Thyroid gland (tissue), 4 donors: ENCODE measurements at regions not wholly inside any gene's neighbourhood (a gene's known extent, or its start where the extent isn't known, plus 50 kb on each side); places are given as distances from the start of the nearest gene placed in this dataset.

Experiments
- CTCF ChIP-seq, 6 experiments: fragments of 200-600 bp in 3 of 6; fragments of 450-650 bp in 3 of 6; sonication (generic) in 3 of 6; IDR thresholded peaks; one replicate each; pipeline ENCODE4 v1.5.1; 2016 to 2019; ENCODE audit warnings: antibody characterized with exemption in 6 of 6, mild to moderate bottlenecking in 2 of 6, inconsistent platforms in 1 of 6, moderate library complexity in 1 of 6
- POLR2A ChIP-seq, 2 donors: fragments of 450-650 bp; IDR thresholded peaks; one replicate each; pipeline ENCODE4 v1.6.1; 2017; ENCODE audit warnings: antibody characterized with exemption in 2 of 2, mild to moderate bottlenecking in 2 of 2, moderate library complexity in 1 of 2

- TF ChIP-seq CTCF (IDR thresholded peaks at IDR 0.05) (no peak), POLR2A (IDR thresholded peaks at IDR 0.05) (no peak)
Observed at GRCh38 chr4:156247470-156247869, 293.8 kb upstream of the CTSO start.
